Ammon's horn (tissue), 1 donor: ENCODE measurements at regions not wholly inside any gene's neighbourhood (a gene's known extent, or its start where the extent isn't known, plus 50 kb on each side); places are given as distances from the start of the nearest gene placed in this dataset.
A peak's percentile ranks its signal among the peaks of the same experiment; 100 is the strongest.
"Not testable (repeated sequence)": the region's sequence is repeated elsewhere in the genome, so short reads cannot be mapped to it uniquely, and the experiment has no call there.

Source experiments
- DNase-seq: peaks from one replicate; pipeline ENCODE4 v3.0.0-alpha.2; 2016; ENCODE audit warnings: low spot score

- peak; percentile 57 for DNase-seq
These were observed 200.5 kb downstream of the ACKR3 start for GRCh38 chr2:236769981-236770671.

- DNase-seq, result no peak
These were observed 202.7 kb downstream of the ACKR3 start for GRCh38 chr2:236772220-236772837.

- DNase-seq, result no peak
These were observed 203.6 kb downstream of the ACKR3 start for GRCh38 chr2:236773206-236773605.

- DNase-seq, result no peak
These were observed 204.5 kb downstream of the ACKR3 start for GRCh38 chr2:236774171-236774570.

GRCh38 chr2:236775511-236775910, 205.9 kb downstream of the ACKR3 start:
- no peak for DNase-seq

GRCh38 chr2:236776206-236776605, 206.6 kb downstream of the ACKR3 start:
- no peak for DNase-seq

- no peak for DNase-seq
These were observed 207.1 kb downstream of the ACKR3 start for GRCh38 chr2:236776695-236777251.

GRCh38 chr2:236777408-236777807, 207.8 kb downstream of the ACKR3 start:
- DNase-seq, result no peak

- DNase-seq, result no peak
These were observed 212.6 kb downstream of the ACKR3 start for GRCh38 chr2:236781933-236782816.

GRCh38 chr2:236782938-236783337, 213.3 kb downstream of the ACKR3 start:
- DNase-seq, result no peak

- DNase-seq, result no peak
These were observed 213.9 kb downstream of the ACKR3 start for GRCh38 chr2:236783417-236784020.

- no peak for DNase-seq
These were observed 216.0 kb downstream of the ACKR3 start for GRCh38 chr2:236785611-236786057.

GRCh38 chr2:236786751-236787150, 217.1 kb downstream of the ACKR3 start:
- no peak for DNase-seq

- not testable (repeated sequence) for DNase-seq
These were observed 217.8 kb downstream of the ACKR3 start for GRCh38 chr2:236787376-236787775.

- DNase-seq, result peak; percentile 72
These were observed 218.3 kb downstream of the ACKR3 start for GRCh38 chr2:236787885-236788284.

GRCh38 chr2:236790963-236791362, 221.3 kb downstream of the ACKR3 start:
- no peak for DNase-seq

GRCh38 chr2:236793023-236794011, 223.7 kb downstream of the ACKR3 start:
- DNase-seq, result no peak

- peak; percentile 65 for DNase-seq
These were observed 224.7 kb downstream of the ACKR3 start for GRCh38 chr2:236794176-236794957.

- DNase-seq, result no peak
These were observed 225.7 kb downstream of the ACKR3 start for GRCh38 chr2:236795169-236795860.
